HT1080 (cell line): ENCODE measurements at regions not wholly inside any gene's neighbourhood (a gene's known extent, or its start where the extent isn't known, plus 50 kb on each side); places are given as distances from the start of the nearest gene placed in this dataset.
A peak's percentile ranks its signal among the peaks of the same experiment; 100 is the strongest.
"Not testable (repeated sequence)": the region's sequence is repeated elsewhere in the genome, so short reads cannot be mapped to it uniquely, and the experiment has no call there.

ENCODE experiments used
- DNase-seq: peaks from one replicate; pipeline ENCODE4 v3.0.0-alpha.2; 2015; ENCODE audit warnings: low read depth

- no peak for DNase-seq
Measured at GRCh38 chr4:160406263-160406825, 1303.5 kb downstream of the RAPGEF2 start.

- DNase-seq, result no peak
Measured at GRCh38 chr4:160414496-160414895, 1311.6 kb downstream of the RAPGEF2 start.

GRCh38 chr4:160423879-160424451 lies 1321.1 kb downstream of the RAPGEF2 start:
- peak; percentile 65 for DNase-seq

- DNase-seq, result no peak
Measured at GRCh38 chr4:160426233-160426632, 1323.4 kb downstream of the RAPGEF2 start.

GRCh38 chr4:160450876-160451275 lies 1348.0 kb downstream of the RAPGEF2 start:
- DNase-seq, result no peak

- DNase-seq, result not testable (repeated sequence)
Measured at GRCh38 chr4:160481696-160482690, 1379.1 kb downstream of the RAPGEF2 start.

- DNase-seq, result no peak
Measured at GRCh38 chr4:160485071-160485687, 1382.3 kb downstream of the RAPGEF2 start.

GRCh38 chr4:160492181-160492580 lies 1389.3 kb downstream of the RAPGEF2 start:
- DNase-seq, result no peak

- DNase-seq, result no peak
Measured at GRCh38 chr4:160493206-160493605, 1390.3 kb downstream of the RAPGEF2 start.

GRCh38 chr4:160495356-160495755 lies 1392.5 kb downstream of the RAPGEF2 start:
- DNase-seq, result no peak

GRCh38 chr4:160498211-160498610 lies 1395.3 kb downstream of the RAPGEF2 start:
- DNase-seq, result no peak

- DNase-seq, result no peak
Measured at GRCh38 chr4:160505724-160506123, 1402.8 kb downstream of the RAPGEF2 start.

- peak; percentile 81 for DNase-seq
Measured at GRCh38 chr4:160510928-160511327, 1408.0 kb downstream of the RAPGEF2 start.

GRCh38 chr4:160514126-160514525 lies 1411.2 kb downstream of the RAPGEF2 start:
- DNase-seq, result peak; percentile 32

- no peak for DNase-seq
Measured at GRCh38 chr4:160523231-160523630, 1420.4 kb downstream of the RAPGEF2 start.

GRCh38 chr4:160537681-160538080 lies 1434.8 kb downstream of the RAPGEF2 start:
- peak; percentile 23 for DNase-seq

- no peak for DNase-seq
Measured at GRCh38 chr4:160546201-160546600, 1443.3 kb downstream of the RAPGEF2 start.

- not testable (repeated sequence) for DNase-seq
Measured at GRCh38 chr4:160549951-160550519, 1447.2 kb downstream of the RAPGEF2 start.

- DNase-seq, result no peak
Measured at GRCh38 chr4:160562661-160563060, 1459.8 kb downstream of the RAPGEF2 start.

GRCh38 chr4:160563552-160564282 lies 1460.8 kb downstream of the RAPGEF2 start:
- DNase-seq, result no peak

GRCh38 chr4:160567634-160568033 lies 1464.8 kb downstream of the RAPGEF2 start:
- DNase-seq, result no peak
